ENCODE measurements at regions not wholly inside any gene's neighbourhood (a gene's known extent, or its start where the extent isn't known, plus 50 kb on each side); places are given as distances from the start of the nearest gene placed in this dataset.

GRCh38 chr1:218983433-218983832 is 190.2 kb upstream of the LYPLAL1 start:
- TF ChIP-seq CTCF (conservative IDR thresholded peaks at IDR 0.05; ENCODE audit: low read length) (no peak), EZH2phosphoT487 (IDR thresholded peaks at IDR 0.05; ENCODE audit: borderline replicate concordance, low read depth, low read length) (no peak)

Data from OCI-LY7 (cell line).